ENCODE measurements at regions not wholly inside any gene's neighbourhood (a gene's known extent, or its start where the extent isn't known, plus 50 kb on each side); places are given as distances from the start of the nearest gene placed in this dataset.

DNA sequence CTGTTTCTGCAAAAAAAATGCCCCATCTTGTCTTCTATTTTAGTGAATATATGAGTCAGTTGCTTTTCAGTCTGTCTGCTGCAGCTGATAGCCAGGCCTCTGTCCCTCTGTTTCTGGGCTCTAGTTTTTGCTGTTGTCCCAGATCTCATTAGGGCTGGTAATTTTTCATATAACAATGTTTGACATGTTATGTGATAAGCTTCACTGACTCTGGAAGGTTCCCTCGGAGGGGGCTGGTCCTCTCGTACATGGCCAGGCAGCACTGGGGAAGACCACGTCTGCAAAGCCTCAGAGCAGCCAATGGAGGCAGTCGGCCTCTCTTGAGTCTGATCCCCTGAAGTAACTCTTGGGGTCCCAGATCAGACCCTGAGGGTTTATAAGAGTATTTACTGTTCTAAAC lies 223.8 kb downstream of the THBS2 start:
- TF ChIP-seq, protein P1, sequence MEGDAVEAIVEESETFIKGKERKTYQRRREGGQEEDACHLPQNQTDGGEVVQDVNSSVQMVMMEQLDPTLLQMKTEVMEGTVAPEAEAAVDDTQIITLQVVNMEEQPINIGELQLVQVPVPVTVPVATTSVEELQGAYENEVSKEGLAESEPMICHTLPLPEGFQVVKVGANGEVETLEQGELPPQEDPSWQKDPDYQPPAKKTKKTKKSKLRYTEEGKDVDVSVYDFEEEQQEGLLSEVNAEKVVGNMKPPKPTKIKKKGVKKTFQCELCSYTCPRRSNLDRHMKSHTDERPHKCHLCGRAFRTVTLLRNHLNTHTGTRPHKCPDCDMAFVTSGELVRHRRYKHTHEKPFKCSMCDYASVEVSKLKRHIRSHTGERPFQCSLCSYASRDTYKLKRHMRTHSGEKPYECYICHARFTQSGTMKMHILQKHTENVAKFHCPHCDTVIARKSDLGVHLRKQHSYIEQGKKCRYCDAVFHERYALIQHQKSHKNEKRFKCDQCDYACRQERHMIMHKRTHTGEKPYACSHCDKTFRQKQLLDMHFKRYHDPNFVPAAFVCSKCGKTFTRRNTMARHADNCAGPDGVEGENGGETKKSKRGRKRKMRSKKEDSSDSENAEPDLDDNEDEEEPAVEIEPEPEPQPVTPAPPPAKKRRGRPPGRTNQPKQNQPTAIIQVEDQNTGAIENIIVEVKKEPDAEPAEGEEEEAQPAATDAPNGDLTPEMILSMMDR (IDR thresholded peaks at IDR 0.05; ENCODE audit: low read depth, low read length, missing control alignments): no peak
- H3K4me3 ChIP-seq (ENCODE audit: low read depth, low read length): no peak overlapping the region
- no peak for DNase-seq (ENCODE audit: low read depth)

DNA sequence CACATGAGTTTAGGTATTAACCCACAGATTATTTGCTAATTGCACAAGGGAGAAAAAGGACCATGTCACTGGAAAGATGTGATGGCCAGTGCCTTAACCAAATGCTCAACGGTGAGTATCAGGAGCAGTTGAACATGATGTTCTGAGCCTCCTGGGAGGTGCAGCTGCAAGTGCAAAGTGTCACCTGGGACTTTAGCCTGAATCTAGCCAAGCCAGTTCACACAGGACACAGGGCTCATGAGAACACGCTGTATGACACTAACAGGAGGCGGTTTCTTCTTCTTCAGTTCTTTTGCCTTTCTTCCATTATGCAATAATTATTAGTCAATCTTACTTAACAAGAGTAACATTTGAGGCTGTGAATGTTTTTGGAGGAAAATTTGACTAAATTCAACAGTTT lies 225.3 kb downstream of the THBS2 start:
- H3K4me3 ChIP-seq (ENCODE audit: low read depth, low read length): no peak overlapping the region
- no peak for DNase-seq (ENCODE audit: low read depth)
- TF ChIP-seq, protein P1 (IDR thresholded peaks at IDR 0.05; ENCODE audit: low read depth, low read length, missing control alignments): no peak

GRCh38 chr6:169026175-169026574 lies 227.5 kb downstream of the THBS2 start:
- no peak overlapping the region for H3K4me3 ChIP-seq (ENCODE audit: low read depth, low read length)
- DNase-seq (ENCODE audit: low read depth): no peak
- TF ChIP-seq, protein P1 (IDR thresholded peaks at IDR 0.05; ENCODE audit: low read depth, low read length, missing control alignments): no peak

DNA sequence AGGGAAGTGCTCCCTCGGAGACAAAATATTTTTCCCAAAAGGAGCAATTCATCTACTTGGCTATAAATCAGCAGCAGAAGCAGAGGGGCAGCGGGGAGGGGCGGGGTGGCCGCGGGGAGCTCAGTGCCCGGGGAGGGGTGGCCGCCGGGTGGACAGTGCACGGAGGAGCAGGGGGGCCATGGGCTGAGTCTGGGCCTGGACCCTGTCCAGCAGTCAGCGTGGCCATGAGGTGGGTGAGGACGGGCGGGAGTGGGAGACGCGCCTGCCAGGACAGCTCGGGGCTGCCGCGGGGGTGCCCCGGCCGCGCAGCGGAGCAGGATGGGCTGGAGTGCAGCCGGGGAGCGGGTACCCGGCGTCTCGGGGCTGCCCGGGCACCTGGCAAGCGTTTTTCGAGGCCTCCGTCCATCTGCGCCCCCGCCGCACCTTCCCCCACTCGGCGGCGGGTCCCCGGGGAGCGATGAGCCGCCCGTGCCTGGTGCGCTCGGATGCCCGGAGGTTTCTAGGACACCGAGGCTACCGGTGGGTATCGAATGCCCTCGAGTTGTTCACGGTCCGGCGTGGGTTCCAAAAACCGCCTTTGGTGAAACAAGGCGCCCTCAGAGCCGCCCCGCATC lies 229.5 kb downstream of the THBS2 start:
- no peak for DNase-seq (ENCODE audit: low read depth)
- TF ChIP-seq, protein P1 (IDR thresholded peaks at IDR 0.05; ENCODE audit: low read depth, low read length, missing control alignments): no peak
- no peak overlapping the region for H3K4me3 ChIP-seq (ENCODE audit: low read depth, low read length)

DNA sequence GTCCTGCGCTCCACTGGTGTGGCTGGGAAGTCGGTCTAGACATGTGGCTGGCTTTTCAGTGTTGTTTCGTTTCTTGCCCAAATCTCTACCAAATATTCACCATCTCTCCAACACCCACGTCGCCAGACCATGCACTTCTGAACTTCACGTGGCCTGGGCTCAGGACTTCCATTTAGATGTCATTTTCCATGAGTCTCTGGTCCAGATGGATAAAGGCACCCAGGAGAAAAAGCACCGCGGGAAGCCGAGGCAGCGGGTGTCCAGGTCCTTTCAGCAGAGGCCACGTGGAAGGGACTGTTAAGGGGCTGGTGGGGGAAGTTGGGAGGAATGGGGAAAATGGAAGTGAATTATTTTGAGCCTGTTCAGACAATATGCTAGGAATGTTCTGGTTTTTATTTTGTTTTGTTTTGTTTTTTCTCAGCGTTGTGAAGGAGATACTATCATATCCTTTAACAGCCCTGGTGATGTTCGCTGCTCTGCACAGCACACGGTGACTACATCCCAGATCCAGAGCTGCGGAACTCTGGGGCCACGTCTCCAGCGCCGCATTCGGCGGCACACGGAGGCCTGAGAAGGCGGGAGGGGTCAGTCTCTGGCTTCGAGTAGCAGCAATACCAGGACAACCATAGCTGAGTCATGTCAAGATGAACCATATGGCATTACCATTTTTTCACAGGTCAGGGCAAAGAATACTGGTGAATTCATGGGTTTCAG lies 230.3 kb downstream of the THBS2 start:
- TF ChIP-seq, protein P1 (IDR thresholded peaks at IDR 0.05; ENCODE audit: low read depth, low read length, missing control alignments): no peak

DNA sequence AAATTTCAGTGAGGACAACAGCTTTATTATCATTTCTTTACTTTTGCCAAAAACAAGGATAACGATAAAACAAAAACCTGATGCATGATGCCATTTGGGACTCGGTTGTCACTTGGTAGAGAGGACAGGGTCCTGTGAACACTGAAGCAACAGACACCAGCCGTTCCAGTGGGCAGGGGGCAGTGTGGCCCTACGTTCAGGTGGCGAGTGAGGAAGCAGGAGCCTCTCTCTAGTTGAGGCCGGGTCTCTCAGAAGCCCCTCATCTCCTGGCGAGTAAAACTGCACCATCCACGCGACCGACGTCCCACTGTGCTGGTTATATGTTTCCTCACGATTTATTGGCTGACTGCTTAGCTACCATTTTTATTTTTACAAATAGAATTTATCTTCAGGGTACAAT lies 231.6 kb downstream of the THBS2 start:
- no peak overlapping the region for H3K4me3 ChIP-seq (ENCODE audit: low read depth, low read length)
- TF ChIP-seq, protein P1 (IDR thresholded peaks at IDR 0.05; ENCODE audit: low read depth, low read length, missing control alignments): no peak
- DNase-seq (ENCODE audit: low read depth): no peak

More for the DNA sequence above, 230.3 kb downstream of the THBS2 start:
- DNase-seq (ENCODE audit: low read depth): no peak
- H3K4me3 ChIP-seq (ENCODE audit: low read depth, low read length): no peak overlapping the region

- no peak for DNase-seq (ENCODE audit: low read depth)
- TF ChIP-seq, protein P1 (IDR thresholded peaks at IDR 0.05; ENCODE audit: low read depth, low read length, missing control alignments): no peak
- H3K4me3 ChIP-seq (ENCODE audit: low read depth, low read length): no peak overlapping the region
Measured at GRCh38 chr6:169020821-169021220, 232.8 kb downstream of the THBS2 start.
